HG02852 (cell line): ENCODE measurements at regions not wholly inside any gene's neighbourhood (a gene's known extent, or its start where the extent isn't known, plus 50 kb on each side); places are given as distances from the start of the nearest gene placed in this dataset.
"Not testable (repeated sequence)": the region's sequence is repeated elsewhere in the genome, so short reads cannot be mapped to it uniquely, and the experiment has no call there.

Experiments
- ATAC-seq: cut with Tn5 transposase; IDR thresholded peaks from one replicate; pipeline ENCODE4 v1.9.1; 2021; ENCODE audit warnings: mild to moderate bottlenecking, moderate library complexity; ENCODE audit not compliant: unreplicated experiment

GRCh38 chr7:65797086-65797485 is 75.8 kb upstream of the VKORC1L1 start:
- not testable (repeated sequence) for ATAC-seq

DNA sequence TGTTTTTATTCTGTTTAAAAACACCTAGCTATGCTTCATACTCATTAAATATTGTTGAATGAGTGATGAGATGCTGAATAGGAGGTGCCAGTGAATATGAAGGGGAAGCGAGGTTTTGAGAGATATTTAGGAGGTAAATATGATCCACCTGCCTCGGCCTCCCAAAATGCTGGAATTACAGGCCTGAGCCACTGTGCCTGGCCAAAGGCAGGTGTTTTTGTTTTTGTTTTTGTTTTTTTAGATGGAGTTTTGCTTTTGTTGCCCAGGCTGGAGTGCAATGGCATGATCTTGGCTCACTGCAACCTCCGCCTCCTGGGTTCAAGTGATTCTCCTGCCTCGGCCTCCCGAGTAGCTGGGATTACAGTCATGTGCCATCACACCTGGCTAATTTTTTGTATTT is 75.3 kb upstream of the VKORC1L1 start:
- not testable (repeated sequence) for ATAC-seq

- peak; percentile 99 for ATAC-seq
Observed at GRCh38 chr7:65798111-65799075, 74.5 kb upstream of the VKORC1L1 start.

DNA sequence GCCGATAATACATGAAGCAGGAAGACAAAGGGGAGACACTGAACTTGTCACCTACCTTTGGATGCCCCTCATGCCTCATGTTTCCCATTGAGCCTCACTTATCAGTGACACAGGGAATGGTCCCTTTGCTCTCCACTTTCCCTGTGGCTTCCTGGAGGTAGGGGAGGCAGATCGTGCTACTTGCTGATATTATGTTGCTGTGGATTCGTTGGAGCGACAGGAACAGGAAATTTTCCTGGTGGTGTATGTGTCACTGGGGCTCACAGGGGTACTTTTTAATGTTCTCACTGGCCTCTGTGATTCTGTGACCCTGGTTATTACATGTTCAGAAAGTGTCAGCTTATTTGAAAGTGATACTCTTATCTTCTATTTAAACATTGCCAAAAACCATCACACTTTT is 72.7 kb upstream of the VKORC1L1 start:
- ATAC-seq, result not testable (repeated sequence)

GRCh38 chr7:65800890-65801341 is 72.0 kb upstream of the VKORC1L1 start:
- ATAC-seq, result no peak

DNA sequence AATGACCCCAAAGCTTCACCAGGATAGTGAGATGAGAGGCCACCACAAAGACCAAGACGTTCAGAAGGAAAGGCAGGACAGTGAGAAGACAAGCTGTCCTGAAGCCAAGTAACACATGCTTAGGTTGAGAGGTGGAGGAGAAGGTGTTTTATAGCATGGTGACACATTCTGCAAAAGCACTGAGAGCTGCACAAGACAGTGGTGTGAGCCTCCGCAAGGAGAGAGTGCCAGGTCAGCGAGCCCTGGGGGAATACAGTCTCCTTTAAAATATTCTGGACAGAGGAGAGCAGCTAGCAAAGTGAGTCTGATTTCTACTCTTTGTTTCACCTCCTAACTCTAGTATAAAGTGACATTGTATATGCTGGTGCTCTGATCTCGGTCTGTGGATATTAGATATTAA is 68.0 kb upstream of the VKORC1L1 start:
- ATAC-seq, result no peak

- not testable (repeated sequence) for ATAC-seq
Observed at GRCh38 chr7:65807067-65807466, 65.8 kb upstream of the VKORC1L1 start.

GRCh38 chr7:65809259-65809981 is 63.5 kb upstream of the VKORC1L1 start:
- ATAC-seq, result peak; percentile 87

GRCh38 chr7:65809982-65810288 is 62.9 kb upstream of the VKORC1L1 start:
- peak; percentile 36 for ATAC-seq

DNA sequence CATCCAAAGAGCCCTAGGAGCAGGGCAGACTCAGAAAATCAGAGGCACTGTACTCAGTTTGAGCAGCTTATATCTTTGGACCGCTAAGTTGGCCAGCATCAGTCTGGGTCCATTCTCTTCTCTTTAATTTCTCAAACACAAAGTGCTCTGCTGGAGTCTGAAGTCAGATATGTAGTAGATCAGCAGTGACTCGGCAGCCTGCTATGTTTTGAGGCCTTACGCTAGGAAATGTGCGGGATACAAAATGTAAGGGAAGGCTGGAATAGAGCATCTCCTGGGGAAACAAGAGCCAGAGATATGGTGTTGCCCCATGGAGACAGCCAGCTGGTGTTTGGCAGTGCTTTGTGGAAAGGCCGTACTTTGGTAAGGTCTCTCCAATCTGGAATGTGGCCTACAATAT is 60.6 kb upstream of the VKORC1L1 start:
- ATAC-seq, result no peak

GRCh38 chr7:65814556-65815167 is 58.2 kb upstream of the VKORC1L1 start:
- ATAC-seq, result not testable (repeated sequence)

GRCh38 chr7:65820287-65820950 is 52.5 kb upstream of the VKORC1L1 start:
- no peak for ATAC-seq
